GM20000 (cell line): ENCODE measurements at regions not wholly inside any gene's neighbourhood (a gene's known extent, or its start where the extent isn't known, plus 50 kb on each side); places are given as distances from the start of the nearest gene placed in this dataset.
"Not testable (repeated sequence)": the region's sequence is repeated elsewhere in the genome, so short reads cannot be mapped to it uniquely, and the experiment has no call there.

Experiments used
- DNase-seq: peaks from one replicate; pipeline ENCODE4 v3.0.0; 2012; ENCODE audit warnings: low spot score
- CTCF ChIP-seq: IDR thresholded peaks from 2 replicates; pipeline ENCODE4 v1.5.1; 2012; ENCODE audit warnings: mild to moderate bottlenecking, control low read depth; ENCODE audit errors: extremely low read depth, missing control alignments

GRCh38 chr2:150335596-150335995 is 151.9 kb downstream of the RND3 start:
- DNase-seq, result no peak

GRCh38 chr2:150332383-150332782 is 155.1 kb downstream of the RND3 start:
- no peak for TF ChIP-seq CTCF
- DNase-seq, result no peak

More at GRCh38 chr2:150335596-150335995, 151.9 kb downstream of the RND3 start:
- TF ChIP-seq CTCF, result no peak

GRCh38 chr2:150327564-150328489 is 159.6 kb downstream of the RND3 start:
- no peak for TF ChIP-seq CTCF
- no peak for DNase-seq

GRCh38 chr2:150325656-150326314 is 161.7 kb downstream of the RND3 start:
- no peak for TF ChIP-seq CTCF
- DNase-seq, result no peak

GRCh38 chr2:150323071-150323470 is 164.4 kb downstream of the RND3 start:
- not testable (repeated sequence) for DNase-seq

GRCh38 chr2:150320608-150321007 is 166.9 kb downstream of the RND3 start:
- no peak for DNase-seq
- no peak for TF ChIP-seq CTCF

- DNase-seq, result no peak
- no peak for TF ChIP-seq CTCF
Measured at GRCh38 chr2:150319658-150320555, 167.6 kb downstream of the RND3 start.
